Activated CD4-positive, alpha-beta T cell treated with anti-CD3 and anti-CD28 coated beads, Interleukin-2, amount 50 U/mL, for 16 hours (primary cell): ENCODE measurements at regions not wholly inside any gene's neighbourhood (a gene's known extent, or its start where the extent isn't known, plus 50 kb on each side); places are given as distances from the start of the nearest gene placed in this dataset.

Source experiments
- DNase-seq: peaks from one replicate; pipeline ENCODE4 v3.0.0-alpha.2; 2020

DNA sequence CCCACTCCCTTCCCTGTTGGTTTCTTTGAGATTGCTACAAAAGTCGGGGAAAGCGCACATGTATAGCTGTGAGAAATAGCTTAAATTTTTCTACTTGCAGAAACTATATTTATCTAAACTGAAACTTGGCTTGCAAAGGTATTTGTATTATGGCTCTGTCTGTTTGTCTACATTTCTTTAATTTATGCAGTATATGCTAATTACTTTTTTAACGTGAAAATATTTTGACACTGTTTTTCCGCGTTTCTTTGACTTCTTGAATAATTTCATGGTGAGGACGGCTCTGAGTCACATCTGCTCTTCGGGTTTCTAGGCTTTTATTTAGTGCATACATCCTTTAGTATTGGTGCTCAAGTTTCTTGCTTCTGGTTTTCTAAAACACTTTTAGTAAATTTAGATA is 182.1 kb upstream of the ZRANB2 start:
- no peak for DNase-seq

DNA sequence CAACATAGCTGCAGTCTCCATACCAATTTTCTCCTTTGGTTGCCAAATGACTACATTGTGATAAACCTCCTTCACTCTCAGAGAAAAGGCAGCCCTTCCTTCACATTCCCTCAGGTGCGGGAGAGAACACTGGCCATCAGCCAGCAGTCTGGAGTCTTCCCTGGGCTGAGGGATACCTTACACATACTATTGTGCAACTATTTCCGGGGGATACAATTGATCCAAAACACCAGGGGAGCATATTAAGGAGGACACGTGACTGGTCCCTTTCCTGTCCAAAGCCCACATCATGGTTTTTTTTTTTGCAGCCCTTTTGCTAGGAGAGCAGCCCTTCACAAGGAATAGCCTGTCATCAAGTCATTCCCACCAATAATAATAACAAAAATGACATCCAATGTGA is 172.1 kb upstream of the ZRANB2 start:
- DNase-seq = no peak

GRCh38 chr1:71245246-71245645 is 164.4 kb upstream of the ZRANB2 start:
- DNase-seq = no peak

DNA sequence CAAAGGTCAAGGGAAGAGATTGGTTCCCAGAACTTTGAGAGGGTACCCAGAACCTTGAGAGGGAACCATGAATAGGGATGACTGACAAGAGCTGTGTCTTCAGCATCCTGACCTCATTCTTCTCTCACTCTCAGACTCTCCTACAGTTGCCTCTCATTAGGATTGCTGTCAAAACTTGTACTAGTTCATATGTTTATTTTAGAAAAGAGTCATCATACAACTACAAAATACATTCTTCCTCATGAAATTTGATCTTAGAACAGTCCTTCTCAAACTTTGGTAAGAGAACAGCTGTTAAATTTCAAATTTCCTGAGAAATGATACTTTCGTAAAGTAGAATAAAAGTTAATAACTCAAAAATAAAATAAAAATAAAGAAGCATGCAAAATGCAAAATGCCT is 161.4 kb upstream of the ZRANB2 start:
- DNase-seq = no peak

- DNase-seq = no peak
Observed at GRCh38 chr1:71240656-71241055, 159.8 kb upstream of the ZRANB2 start.

DNA sequence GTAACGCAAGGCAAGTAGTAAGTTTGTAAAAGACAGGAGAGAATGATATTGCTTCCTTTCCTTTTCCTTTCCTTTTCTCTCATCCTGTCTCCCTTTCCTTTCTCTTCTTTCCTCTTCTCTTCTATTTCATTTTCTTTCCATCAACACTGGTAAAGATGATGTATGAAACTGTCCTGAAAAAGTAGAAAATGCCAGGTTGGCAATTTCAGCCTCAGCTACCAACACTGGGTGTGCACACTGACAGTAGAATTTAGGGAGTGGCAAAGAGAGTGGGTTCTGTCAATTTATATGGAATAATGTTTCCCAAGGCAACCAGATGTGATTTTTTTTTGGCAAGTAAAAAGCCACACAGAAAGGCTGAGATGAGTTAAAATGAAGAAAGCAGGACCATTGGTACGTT is 155.7 kb upstream of the ZRANB2 start:
- DNase-seq = no peak

- no peak for DNase-seq
Observed at GRCh38 chr1:71233645-71234044, 152.8 kb upstream of the ZRANB2 start.

DNA sequence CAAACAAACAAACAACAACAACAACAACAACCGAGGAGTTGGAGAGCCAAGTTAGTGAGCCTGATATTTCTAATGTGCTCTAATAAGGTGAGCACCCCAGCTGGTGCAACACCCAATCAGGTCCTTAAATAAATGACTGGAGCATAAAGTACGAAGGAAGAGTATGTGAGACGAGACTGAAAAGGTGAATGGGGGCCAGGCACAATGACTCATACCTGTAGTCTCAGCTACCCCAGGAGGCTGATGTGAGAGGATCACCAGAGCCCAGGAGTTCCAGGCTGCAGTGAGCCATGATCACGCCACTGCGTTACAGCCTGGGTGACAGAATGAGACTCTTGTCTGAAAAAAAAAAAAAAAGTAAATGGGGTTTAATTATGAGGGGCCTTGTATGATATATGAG is 152.0 kb upstream of the ZRANB2 start:
- DNase-seq = no peak

DNA sequence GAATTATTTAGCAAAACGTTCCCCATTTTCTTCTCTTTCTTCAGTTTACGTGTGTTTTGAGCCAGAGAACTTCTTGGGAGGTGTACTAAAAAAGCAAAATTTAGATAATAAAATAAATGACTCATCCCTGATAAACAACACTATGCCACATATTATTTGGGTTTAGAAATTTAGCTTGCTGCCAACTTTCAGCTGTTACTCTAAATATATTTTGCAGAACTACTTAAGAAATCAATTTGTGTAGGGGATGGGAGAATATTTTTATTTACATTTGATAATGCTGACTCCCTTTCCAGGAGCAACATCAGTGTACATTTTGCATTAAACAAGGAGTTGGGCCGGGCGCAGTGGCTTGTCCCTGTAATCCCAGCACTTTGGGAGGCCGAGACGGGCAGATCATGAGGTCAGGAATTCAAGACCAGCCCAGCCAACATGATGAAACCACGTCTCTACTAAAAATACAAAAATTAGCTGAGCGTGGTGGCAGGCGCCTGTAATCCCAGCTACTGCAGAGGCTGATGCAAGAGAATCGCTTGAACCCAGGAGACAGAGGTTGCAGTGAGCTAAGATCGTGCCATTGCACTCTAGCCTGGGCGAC is 151.4 kb upstream of the ZRANB2 start:
- no peak for DNase-seq

DNA sequence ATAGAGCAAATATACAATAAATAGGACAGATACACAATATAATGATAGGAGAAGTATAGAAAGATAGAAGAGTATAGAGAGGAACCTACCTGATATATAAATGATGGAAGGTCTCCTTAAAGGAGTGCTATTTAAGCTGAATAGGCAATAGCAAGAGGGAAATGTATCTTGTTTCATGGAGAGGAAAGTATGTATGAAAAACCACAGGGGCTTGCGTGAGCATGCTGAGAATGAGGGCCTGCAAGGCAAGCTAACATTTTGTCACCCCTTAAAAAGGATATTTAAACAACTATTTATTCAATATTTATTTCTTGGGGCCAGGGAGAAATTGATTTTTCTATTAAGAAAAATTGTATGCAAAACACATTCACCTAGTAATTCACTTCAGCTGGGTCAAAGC is 150.9 kb upstream of the ZRANB2 start:
- DNase-seq = no peak

- DNase-seq = no peak
Observed at GRCh38 chr1:71228742-71229365, 148.0 kb upstream of the ZRANB2 start.

DNA sequence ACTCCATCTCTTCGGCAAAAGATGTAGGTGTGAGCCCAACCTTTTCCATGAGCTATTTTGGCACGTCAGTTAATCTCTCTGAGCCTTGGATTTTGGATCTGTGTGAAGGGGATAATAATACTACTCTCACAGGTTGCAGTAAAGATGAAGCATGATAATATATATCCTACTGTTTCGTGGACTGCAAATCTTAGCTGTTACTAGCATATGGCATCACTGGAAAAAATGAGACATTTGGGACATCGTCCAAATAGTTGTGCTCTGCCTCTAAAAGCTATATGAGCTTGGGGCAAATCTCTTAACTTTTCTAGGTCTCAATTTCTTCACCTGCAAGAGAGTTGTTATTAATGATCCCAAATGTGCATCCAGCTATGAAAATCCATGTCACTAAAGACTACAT is 147.4 kb upstream of the ZRANB2 start:
- DNase-seq = no peak

GRCh38 chr1:71224741-71225377 is 144.0 kb upstream of the ZRANB2 start:
- no peak for DNase-seq

DNA sequence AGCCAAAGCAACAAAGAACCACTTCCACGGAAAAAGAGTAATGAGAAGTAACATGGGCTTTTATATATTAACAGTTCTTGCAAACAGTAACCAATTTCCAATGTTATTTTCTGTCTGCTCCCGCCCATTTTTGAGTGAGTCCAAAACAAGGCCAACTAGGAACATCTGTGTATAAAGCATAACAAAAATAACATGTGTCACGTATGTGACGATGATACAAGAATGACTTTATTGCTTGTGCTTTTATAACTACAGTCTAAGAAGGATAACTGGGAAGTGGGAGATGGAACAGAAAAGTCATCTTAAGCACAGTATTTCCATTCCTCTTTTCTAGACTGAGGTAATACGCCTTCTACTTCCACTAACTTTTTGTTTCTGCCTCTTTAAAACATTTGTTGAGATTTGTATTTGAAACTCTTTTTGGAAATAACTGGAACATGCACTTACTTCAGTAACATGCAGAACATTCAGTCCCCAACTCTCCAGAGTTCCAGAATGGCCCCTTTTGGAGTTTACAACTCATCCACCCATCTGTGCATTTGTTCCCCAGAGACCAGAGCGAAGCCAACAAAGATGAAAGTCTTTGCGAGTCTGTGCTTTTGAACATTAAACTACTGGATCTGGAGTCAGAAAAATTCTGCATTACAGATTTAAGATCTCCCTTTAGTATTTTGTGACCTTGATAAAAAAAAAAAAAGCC is 143.0 kb upstream of the ZRANB2 start:
- no peak for DNase-seq

- no peak for DNase-seq
Observed at GRCh38 chr1:71222668-71223067, 141.8 kb upstream of the ZRANB2 start.

- no peak for DNase-seq
Observed at GRCh38 chr1:71210718-71211117, 129.9 kb upstream of the ZRANB2 start.

DNA sequence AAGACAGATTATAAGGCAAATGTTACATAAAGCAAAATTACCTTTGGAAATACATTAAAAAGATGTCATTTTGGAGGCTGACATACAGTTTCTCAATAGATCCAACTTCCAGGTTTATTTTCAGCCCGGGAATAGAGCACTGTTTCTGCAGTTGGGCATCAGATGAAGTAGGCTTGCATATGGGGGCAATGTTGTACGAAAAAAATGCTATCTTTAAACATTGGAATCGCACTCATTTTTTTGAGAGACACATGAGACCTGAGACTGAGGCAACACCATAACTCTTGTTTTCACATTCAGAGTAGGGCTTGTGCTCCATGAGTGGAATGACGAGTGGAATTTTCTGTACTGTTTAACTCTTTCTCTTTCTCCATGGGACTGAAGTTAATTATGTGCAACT is 122.4 kb upstream of the ZRANB2 start:
- no peak for DNase-seq

- DNase-seq = no peak
Observed at GRCh38 chr1:71200503-71200902, 119.7 kb upstream of the ZRANB2 start.

- DNase-seq = no peak
Observed at GRCh38 chr1:71196685-71197084, 115.8 kb upstream of the ZRANB2 start.

DNA sequence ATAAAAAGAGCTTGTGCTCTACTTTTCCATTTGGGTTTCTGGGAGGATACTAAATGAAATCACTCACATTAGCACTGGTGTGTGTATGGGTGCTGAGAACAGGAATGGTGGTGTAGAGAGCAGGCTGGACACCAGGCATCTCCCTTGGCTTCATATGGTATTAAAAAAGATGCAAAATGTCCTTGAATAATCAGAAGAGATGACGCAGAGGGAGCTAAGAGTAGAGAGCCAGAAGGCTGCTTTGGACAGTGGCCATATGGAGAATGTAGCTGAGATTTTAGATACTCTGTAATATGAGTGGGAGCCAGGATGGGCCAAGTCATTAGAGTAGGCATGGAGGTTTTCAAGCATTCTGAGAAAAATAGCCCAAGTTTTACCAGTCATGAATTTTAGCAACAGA is 112.3 kb upstream of the ZRANB2 start:
- DNase-seq = no peak

DNA sequence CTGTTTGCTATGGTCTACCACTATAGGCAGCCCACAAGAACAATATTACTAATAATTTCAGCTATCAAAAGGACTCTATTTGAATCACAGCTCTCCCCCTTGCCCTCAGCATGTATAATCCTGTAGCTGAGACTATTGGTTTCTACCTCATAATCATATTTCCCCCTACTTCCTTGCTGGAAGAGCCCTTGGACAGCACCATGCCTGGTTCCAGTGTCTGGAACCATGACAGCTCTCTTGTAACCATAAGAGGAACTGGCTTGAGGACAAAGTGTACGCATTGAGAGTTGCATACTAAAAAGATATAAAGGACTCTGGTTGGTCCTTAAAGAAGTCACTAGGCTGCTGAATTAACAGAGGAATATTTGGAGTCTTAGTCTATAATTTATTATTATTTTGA is 110.7 kb upstream of the ZRANB2 start:
- no peak for DNase-seq

- no peak for DNase-seq
Observed at GRCh38 chr1:71190843-71191242, 110.0 kb upstream of the ZRANB2 start.

DNA sequence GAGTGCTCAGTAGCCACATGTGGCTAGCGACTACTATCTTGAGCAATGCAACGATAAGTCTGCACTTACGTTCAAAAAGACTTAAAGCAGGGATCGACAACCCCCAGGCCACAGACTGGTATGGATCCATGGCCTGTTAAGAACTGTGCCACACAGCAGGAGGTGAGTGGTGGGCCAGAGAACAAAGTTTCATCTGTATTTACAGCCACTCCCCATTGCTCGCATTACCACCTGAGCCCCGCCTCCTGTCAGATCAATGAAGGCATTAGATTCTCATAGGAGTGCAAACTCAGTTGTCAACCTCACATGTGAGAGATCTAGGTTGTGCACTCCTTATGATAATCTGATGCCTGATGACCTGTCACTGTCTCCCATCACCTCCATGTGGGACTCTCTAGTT is 103.6 kb upstream of the ZRANB2 start:
- no peak for DNase-seq

GRCh38 chr1:71179997-71180396 is 99.2 kb upstream of the ZRANB2 start:
- no peak for DNase-seq
